GM21447 (cell line): ENCODE measurements at regions not wholly inside any gene's neighbourhood (a gene's known extent, or its start where the extent isn't known, plus 50 kb on each side); places are given as distances from the start of the nearest gene placed in this dataset.
"Not testable (repeated sequence)": the region's sequence is repeated elsewhere in the genome, so short reads cannot be mapped to it uniquely, and the experiment has no call there.

Experiments
- ATAC-seq: cut with Tn5 transposase; IDR thresholded peaks from one replicate; pipeline ENCODE4 v1.9.1; 2021; ENCODE audit not compliant: unreplicated experiment

DNA sequence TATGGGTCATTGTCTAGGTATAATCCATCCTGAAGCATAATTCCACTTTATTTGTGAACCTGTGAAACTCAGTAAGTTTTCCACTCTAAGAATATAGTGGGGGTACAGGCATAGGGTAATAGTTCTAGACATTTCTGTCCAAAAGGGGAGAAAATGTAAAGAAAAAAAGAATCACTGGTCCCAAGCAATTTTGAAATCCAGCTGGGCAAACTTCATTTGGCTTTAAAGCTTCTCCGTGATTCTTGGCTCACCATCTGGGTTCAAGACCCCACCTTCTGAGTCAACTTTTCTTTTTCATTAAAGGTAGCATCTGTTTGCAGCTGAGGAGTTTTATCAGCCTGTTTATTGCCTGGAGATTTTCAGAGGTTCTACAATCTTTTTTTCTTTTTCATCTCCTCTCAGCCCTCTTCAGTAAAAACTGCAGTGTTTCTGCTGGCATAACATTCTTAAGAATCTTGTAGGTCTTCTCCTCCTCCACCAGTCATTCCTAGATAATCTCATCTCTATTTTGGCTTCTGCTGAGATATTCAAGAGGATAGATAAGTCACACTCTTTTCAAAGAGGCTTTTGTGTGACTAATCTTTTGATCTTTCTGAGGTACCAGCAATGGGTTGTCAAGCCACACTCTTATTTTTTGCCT, 126.1 kb upstream of the PITX1 start:
- no peak for ATAC-seq

- ATAC-seq: no peak
Measured at GRCh38 chr5:135159626-135160025, 125.6 kb upstream of the PITX1 start.

- ATAC-seq: no peak
Measured at GRCh38 chr5:135158982-135159381, 125.0 kb upstream of the PITX1 start.

DNA sequence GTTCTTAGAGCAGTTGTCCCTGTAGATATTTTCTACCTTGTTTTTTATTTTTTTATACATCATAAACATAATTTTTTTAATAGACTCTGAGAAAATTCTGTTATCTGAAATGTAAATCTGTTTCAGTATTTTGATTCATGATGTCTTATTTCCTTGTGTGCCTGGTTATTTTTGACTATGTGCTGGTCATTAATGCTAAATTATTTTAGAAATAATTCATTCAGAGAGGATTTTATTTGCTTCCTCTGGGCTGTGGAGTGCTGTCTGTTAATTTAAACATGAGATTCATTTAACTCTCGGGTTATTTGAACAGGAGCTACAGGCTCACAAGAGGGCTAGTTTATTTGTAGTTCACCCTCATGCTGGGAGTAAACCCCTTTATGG, 124.3 kb upstream of the PITX1 start:
- no peak for ATAC-seq

GRCh38 chr5:135157421-135158313, 123.6 kb upstream of the PITX1 start:
- ATAC-seq: no peak

- no peak for ATAC-seq
Measured at GRCh38 chr5:135156715-135157404, 122.8 kb upstream of the PITX1 start.

DNA sequence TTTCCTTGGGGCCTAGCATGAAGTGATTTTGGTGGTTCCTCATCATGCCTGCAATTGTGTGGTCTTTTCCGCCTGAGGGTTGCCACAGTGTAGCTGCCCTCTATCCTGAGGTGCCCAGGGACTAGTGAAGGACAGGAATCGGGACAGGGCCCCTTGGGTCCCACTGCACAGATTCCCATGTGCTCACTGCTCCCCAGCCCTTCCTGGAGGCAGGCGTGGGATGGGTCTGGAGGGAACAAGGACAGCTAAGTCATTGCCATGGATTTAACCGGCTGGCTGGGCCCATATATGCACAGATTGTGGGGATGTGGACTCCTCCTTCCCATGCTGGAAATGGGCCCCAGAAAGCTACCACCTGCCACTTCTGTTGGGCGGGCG, 122.3 kb upstream of the PITX1 start:
- ATAC-seq: no peak

GRCh38 chr5:135155616-135156214, 121.7 kb upstream of the PITX1 start:
- ATAC-seq: no peak

- no peak for ATAC-seq
Measured at GRCh38 chr5:135154961-135155360, 120.9 kb upstream of the PITX1 start.

DNA sequence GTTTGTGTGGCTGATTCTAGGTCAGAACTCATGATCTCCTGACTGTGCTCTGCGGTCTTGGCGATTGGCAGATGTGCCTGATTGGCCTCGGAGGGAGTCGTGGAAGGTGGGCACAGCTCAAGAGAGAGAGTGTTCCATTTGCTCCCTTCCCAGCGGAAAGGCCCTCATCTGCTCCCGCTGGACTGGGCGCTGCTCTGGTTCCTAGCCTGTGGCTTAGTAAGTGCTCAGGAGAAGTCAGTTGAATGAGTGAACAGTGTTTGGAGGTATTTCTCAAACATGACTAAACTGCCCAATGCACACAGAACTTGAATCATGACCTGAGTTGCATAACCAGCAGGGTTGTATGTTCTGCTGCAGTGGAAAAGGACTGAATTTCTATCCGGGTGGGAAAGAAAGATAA, 120.2 kb upstream of the PITX1 start:
- no peak for ATAC-seq

- ATAC-seq: no peak
Measured at GRCh38 chr5:135153661-135154060, 119.6 kb upstream of the PITX1 start.

DNA sequence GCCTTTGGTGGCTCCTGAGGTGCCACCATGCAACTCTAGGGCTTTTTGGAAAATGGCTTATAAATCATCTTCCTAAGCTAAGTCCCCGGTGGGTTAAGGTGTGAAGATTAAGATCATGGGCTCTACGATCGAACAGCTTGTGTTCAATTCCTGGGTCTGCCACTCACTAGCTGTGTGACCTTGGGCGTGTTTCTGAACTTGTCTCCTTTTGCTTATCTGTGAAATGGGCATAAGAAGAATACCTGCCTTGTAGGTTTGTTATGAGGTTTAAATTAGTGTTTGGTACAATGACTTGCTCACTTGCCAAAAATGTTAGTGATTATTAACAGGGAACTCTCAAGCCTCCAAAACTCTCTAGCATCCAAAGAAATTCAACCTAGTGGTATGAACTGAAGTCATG, 119.2 kb upstream of the PITX1 start:
- ATAC-seq: no peak

- not testable (repeated sequence) for ATAC-seq
Measured at GRCh38 chr5:135151660-135152059, 117.6 kb upstream of the PITX1 start.

DNA sequence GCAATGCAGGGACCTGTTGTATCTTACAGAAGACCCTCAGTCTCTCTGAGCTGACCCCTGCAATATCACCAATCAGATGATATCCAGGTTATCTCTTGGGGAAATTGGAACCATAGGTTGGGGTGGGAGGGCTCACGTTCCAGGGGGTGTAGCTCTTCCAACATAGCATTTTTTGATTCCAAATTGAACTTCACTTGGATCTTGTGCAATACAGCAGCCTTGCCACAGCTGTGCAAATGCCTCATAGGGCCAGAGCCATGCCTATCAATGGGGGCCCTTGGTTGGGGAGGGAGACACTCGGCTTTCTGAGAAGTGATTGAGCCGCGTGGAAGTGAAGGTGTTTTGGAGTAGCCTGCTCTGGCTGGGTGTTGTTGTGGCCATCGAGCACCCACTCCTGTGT, 117.2 kb upstream of the PITX1 start:
- ATAC-seq: no peak

DNA sequence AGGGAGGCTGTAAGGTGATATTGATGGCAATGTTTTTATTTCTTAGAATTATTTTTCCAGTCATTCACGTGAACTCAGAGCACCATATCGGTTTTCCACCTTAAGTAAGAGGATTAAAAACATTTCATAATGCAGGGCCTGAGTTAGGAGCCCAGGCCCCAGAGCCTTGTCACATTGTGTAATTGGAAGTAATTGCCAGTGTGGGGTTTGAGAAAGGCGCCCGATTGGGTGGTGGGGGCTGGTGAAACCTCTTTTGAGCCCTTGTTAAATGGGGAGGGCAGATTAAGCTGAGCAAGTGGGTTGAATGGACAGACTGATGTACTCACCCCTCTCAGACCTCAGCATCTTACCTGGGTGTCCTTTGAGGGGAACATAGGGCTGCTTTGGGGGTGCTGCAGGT, 116.7 kb upstream of the PITX1 start:
- no peak for ATAC-seq

DNA sequence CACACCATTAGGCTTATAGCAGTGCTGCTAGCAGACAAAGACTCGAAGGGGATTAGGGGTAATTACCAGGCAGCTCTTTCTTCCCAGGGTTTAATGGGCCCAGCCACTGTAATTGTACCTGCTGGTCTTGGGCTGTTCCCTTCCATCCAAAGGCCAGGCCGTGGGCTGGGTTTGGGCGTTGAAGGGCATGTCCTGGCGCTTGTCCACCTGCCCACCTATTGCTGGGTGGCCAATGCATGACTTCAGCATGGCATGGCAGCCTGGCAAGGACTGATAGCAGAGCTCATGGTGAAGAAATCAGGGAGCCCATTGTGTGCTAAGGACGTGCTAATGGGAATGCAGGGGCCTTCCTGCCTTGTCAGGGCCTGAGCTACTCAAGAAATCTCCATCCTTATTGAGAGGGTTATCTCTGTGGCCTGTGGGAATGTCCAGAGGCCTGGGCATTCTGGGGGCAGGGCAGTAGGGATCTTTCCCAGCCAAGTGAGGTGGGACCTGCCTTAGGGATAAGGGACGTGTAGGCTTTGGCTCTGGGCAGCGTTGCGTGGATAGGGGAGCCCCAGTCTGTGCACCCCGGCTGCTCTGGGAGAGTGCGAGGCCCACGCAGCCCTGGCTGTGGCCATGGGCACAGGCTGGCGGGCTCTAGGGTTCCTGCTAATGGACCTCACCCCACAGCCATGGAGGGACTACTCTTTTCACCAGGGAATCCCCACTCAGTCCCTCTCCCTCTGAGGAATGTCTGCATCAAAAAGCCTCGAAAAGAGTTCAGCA, 116.1 kb upstream of the PITX1 start:
- ATAC-seq: no peak

DNA sequence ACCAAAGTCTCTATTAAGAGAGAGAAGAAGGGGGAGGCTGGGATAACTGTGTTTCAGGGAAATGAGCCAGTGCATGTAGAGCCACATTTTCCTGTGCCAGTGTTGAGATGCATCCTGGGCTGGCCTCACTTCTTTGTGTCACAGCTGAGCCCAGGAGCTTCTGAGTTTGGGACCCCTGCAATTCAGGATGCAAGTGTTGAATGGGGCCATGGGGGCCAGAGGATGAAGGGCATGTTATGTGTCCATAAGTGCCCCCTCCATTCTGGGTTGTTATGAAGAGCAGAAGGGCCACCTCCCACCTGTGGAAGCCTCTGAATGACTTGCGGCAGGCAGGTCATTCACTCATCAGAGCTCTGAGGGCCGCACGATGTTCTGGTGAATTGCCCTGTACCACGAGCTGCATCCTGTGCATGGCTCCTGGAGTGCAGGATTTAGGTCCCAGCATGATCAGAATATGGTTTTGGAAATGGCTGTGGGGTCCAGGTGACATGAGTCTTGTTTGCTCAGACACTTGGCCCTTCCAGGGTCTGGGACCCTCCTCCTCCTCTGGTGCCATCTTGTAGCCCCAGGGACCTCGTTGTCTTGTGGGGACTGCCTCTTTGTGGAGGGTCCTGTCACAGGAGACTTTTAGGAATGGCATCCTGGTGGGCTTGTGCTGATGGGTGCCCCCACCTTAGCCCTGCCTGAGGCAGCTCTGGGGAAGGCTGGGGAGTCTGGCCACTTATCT, 115.4 kb upstream of the PITX1 start:
- ATAC-seq: no peak

DNA sequence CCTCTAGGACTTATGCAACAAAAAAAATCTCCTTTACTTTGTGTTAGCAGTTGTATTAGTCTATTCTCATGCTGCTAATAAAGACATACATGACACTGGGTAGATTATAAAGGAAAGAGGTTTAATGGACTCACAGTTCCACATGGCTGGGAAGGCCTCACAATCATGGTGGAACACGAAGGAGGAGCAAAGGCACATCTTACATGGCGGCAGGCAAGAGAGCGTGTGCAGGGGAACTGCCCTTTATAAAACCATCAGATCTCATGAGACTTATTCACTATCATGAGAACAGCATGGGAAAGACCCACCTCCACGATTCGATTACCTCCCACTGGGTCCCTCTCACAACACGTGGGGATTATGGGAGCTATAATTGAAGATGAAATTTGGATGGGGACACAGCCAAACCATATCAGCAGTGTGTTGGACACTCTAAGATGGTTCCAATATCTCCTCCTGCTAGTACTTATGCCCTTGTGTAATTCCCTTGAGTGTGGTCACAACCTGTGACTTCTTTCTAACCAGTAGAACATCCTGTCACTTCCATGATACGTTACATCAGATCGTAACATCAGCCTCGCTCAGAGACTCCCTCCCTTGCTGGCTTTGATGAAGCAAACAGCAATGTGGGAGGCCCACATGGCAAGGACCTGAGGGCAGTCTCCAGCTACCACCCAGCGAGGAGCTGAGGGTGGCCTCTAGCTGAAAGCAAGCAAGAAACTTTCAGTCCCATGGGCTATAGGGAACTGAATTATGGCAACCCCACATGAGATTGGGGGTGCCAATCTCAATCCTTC, 113.5 kb upstream of the PITX1 start:
- no peak for ATAC-seq

GRCh38 chr5:135145985-135146384, 112.0 kb upstream of the PITX1 start:
- no peak for ATAC-seq
